IMR-90 (cell line): ENCODE measurements at regions not wholly inside any gene's neighbourhood (a gene's known extent, or its start where the extent isn't known, plus 50 kb on each side); places are given as distances from the start of the nearest gene placed in this dataset.
A peak's percentile ranks its signal among the peaks of the same experiment; 100 is the strongest.

Experiments
- ATAC-seq: fragments of 200-7000 bp; cut with Tn5 transposase; 2 replicates; pipeline ENCODE4 v1.9.1; 2020; ENCODE audit warnings: low read depth, mild to moderate bottlenecking, moderate library complexity
- BruUV-seq: library from RNA; stranded (reverse); fragments of 400-500 nt; replicated peaks from 2 replicates; lab custom pipeline; 2021; lab: Mats Ljungman, UMichigan
- CTCF ChIA-PET: fragments of 300-600 bp; formaldehyde crosslinking; extraction: SDS; loops from one replicate; lab custom pipeline; 2021; ENCODE audit warnings: antibody characterized with exemption; lab: Yijun Ruan, JAX
- POLR2A ChIA-PET: fragments of 300-600 bp; sonication (Branson Sonifier 250); formaldehyde crosslinking; loops from one replicate; lab custom pipeline; 2022; ENCODE audit warnings: antibody characterized with exemption; ENCODE audit not compliant: unreplicated experiment; lab: Charles Lee
- DNase-seq: peaks from one replicate; pipeline ENCODE4 v3.0.0; 2013
- H2AFZ ChIP-seq: replicated peaks from 2 replicates; pipeline ENCODE3; 2013; ENCODE audit warnings: low read length, mild to moderate bottlenecking; ENCODE audit not compliant: poor library complexity
- H2AK5ac ChIP-seq: 2 replicates; pipeline ENCODE4 v1.6.1; 2013; ENCODE audit warnings: low read depth, low read length, inconsistent platforms
- H2AK9ac ChIP-seq: replicated peaks from 2 replicates; pipeline ENCODE3; 2013; ENCODE audit warnings: mild to moderate bottlenecking, low read depth, low read length, moderate library complexity; ENCODE audit not compliant: poor library complexity
- H2BK120ac ChIP-seq: 2 replicates; pipeline ENCODE4 v1.6.1; 2013; ENCODE audit warnings: low read depth, low read length, inconsistent platforms
- H2BK15ac ChIP-seq: 3 replicates; pipeline ENCODE4 v1.6.1; 2013; ENCODE audit warnings: low read depth, low read length, inconsistent platforms
- H2BK20ac ChIP-seq: 2 replicates; pipeline ENCODE4 v1.6.1; 2013; ENCODE audit warnings: low read depth, mild to moderate bottlenecking, inconsistent platforms, low read length, moderate library complexity
- H2BK5ac ChIP-seq: 2 replicates; pipeline ENCODE4 v1.6.1; 2013; ENCODE audit warnings: mild to moderate bottlenecking, low read depth, low read length, inconsistent platforms; ENCODE audit not compliant: poor library complexity, severe bottlenecking
- H3K14ac ChIP-seq: replicated peaks from 2 replicates; pipeline ENCODE4 v1.6.1; 2013; ENCODE audit warnings: low read depth, low read length, inconsistent platforms
- H3K18ac ChIP-seq: 2 replicates; pipeline ENCODE4 v1.6.1; 2013; ENCODE audit warnings: low read depth, low read length, control low read depth
- H3K23ac ChIP-seq: 2 replicates; pipeline ENCODE4 v1.6.1; 2013; ENCODE audit warnings: low read depth, low read length, inconsistent platforms
- H3K27ac ChIP-seq: 2 replicates; pipeline ENCODE4 v1.5.1; 2013; ENCODE audit warnings: mild to moderate bottlenecking, control low read depth, low read length; ENCODE audit not compliant: insufficient read depth
- H3K27me3 ChIP-seq: 2 replicates; pipeline ENCODE4 v1.6.1; 2013; ENCODE audit warnings: low read length; ENCODE audit not compliant: control insufficient read depth, insufficient read depth
- H3K36me3 ChIP-seq: 2 replicates; pipeline ENCODE4 v1.6.1; 2013; ENCODE audit warnings: low read length, mixed read lengths; ENCODE audit not compliant: control insufficient read depth, insufficient read depth
- H3K4ac ChIP-seq: 2 replicates; pipeline ENCODE4 v1.6.1; 2013; ENCODE audit warnings: low read depth, low read length, inconsistent platforms
- H3K4me1 ChIP-seq: 2 replicates; pipeline ENCODE4 v1.6.1; 2013; ENCODE audit warnings: low read length, mixed read lengths; ENCODE audit not compliant: control insufficient read depth, insufficient read depth
- H3K4me2 ChIP-seq: 2 replicates; pipeline ENCODE4 v1.6.1; 2013; ENCODE audit warnings: low read depth, mild to moderate bottlenecking, control low read depth, low read length, moderate library complexity
- H3K4me3 ChIP-seq: 2 replicates; pipeline ENCODE4 v1.5.1; 2013; ENCODE audit warnings: low read depth, mild to moderate bottlenecking, control low read depth, low read length, moderate library complexity; ENCODE audit not compliant: insufficient read depth
- H3K56ac ChIP-seq: 2 replicates; pipeline ENCODE4 v1.6.1; 2013; ENCODE audit warnings: low read length, inconsistent platforms; ENCODE audit not compliant: insufficient read depth; ENCODE audit errors: extremely low read depth
- H3K79me1 ChIP-seq, 2 experiments: 2 replicates each; pipeline ENCODE4 v1.6.1; 2013; ENCODE audit warnings: low read length in 2 of 2, inconsistent platforms in 1 of 2, low read depth in 1 of 2
- H3K9ac ChIP-seq: 2 replicates; pipeline ENCODE4 v1.6.1; 2013; ENCODE audit warnings: low read depth, low read length, control low read depth
- H3K9me1 ChIP-seq: 2 replicates; pipeline ENCODE4 v1.6.1; 2013; ENCODE audit warnings: low read length, inconsistent platforms; ENCODE audit not compliant: insufficient read depth
- H3K9me3 ChIP-seq: 2 replicates; pipeline ENCODE4 v1.6.1; 2013; ENCODE audit warnings: low read length; ENCODE audit not compliant: control insufficient read depth, insufficient read depth
- H4K20me1 ChIP-seq: 2 replicates; pipeline ENCODE4 v1.6.1; 2013; ENCODE audit warnings: low read length, inconsistent platforms; ENCODE audit not compliant: insufficient read depth
- H4K5ac ChIP-seq: 2 replicates; pipeline ENCODE4 v1.6.1; 2013; ENCODE audit warnings: mild to moderate bottlenecking, low read depth, low read length, control low read depth
- H4K8ac ChIP-seq, 2 experiments: 2 replicates each; pipeline ENCODE4 v1.6.1; 2013; ENCODE audit warnings: low read depth in 2 of 2, low read length in 2 of 2, control low read depth in 1 of 2, inconsistent platforms in 1 of 2
- H4K91ac ChIP-seq: 2 replicates; pipeline ENCODE4 v1.6.1; 2013; ENCODE audit warnings: low read depth, low read length, inconsistent platforms; ENCODE audit not compliant: insufficient read depth
- BHLHE40 ChIP-seq: fragments of 150-350 bp; IDR thresholded peaks from 2 replicates; pipeline ENCODE4 v1.6.1; 2016; ENCODE audit warnings: mild to moderate bottlenecking, low read depth, low read length
- MAZ ChIP-seq: IDR thresholded peaks from 2 replicates; pipeline ENCODE4 v1.6.1; 2012; ENCODE audit warnings: low read depth, mild to moderate bottlenecking, low read length, improper control_type of control experiment, moderate library complexity, borderline replicate concordance
- MXI1 ChIP-seq: IDR thresholded peaks from 2 replicates; pipeline ENCODE4 v1.6.1; 2012; ENCODE audit warnings: low read depth, mild to moderate bottlenecking, low read length, moderate library complexity, borderline replicate concordance
- RFX5 ChIP-seq: IDR thresholded peaks from 2 replicates; pipeline ENCODE4 v1.8.0; 2012; ENCODE audit warnings: low read depth, mild to moderate bottlenecking, low read length, moderate library complexity
- WGBS, 2 experiments: methylation state at CpG; one replicate each; pipeline versions ENCODE4 v1.1.5 to v1.1.7; 2013; ENCODE audit warnings: missing lambda C conversion rate in 2 of 2; ENCODE audit not compliant: insufficient read length in 1 of 2; ENCODE audit errors: extremely low coverage in 2 of 2; 5-methylcytosine and 5-hydroxymethylcytosine counted together
- dilution Hi-C: fragments of 300-500 bp; cut with HindIII; formaldehyde crosslinking; loops from one replicate; pipeline ENCODE4 v1.14.3; 2018; ENCODE audit warnings: low sequenced_read_pairs; ENCODE audit not compliant: unreplicated experiment
- in situ Hi-C: fragments of 300-500 bp; cut with MboI; formaldehyde crosslinking; loops from 3 replicates; pipeline ENCODE4 v1.14.3; 2019; ENCODE audit warnings: low sequenced_read_pairs, inconsistent platforms, mixed read lengths
- intact Hi-C: fragments of 100-400 bp; cut with micrococcal nuclease; formaldehyde crosslinking; loops from 2 replicates; pipeline ENCODE4 v1.10.0; 2022

DNA sequence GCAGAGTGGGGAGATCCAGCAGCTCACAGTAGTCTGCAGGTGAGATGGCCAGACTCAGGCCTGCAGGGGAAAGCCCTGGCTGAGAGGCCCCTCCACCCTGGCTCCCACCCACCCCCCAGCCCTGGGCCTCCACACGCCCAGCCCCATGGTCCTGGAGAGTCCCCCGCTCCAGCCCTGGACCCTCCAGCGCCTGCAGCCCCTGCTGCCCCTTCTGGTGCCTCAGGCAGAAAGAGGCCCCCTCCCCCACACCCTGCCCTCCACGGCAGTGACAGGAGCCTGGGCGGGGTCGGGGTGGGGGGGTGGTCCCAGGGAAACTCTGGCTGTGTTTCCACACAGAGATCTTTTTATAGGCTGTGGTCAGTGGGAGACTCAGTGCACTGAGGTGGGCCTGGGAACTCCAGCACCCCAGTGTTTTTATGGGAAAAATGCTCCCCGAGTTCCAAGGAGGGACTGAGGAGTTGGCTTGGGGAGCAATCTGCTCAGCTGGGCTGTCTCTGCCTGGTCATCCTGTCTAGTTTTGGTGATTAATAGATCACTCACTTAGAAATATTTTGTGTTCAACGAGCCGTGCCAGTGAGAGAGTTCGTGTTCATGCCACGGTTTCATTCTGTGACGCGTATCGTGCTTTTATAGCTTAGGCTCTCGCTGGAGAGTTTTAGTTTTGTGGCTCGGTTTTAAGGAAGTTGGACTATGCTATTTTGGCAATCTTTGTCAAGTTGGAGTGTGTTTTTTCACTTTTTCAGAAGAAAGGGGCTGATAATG, 53.1 kb upstream of the HGFAC start:
- H2BK15ac ChIP-seq: no peak overlapping the region; the same call in 2 of the 3 replicates
- no peak for TF ChIP-seq MAZ
- no peak for TF ChIP-seq RFX5
- TF ChIP-seq MXI1: no peak
- 0 out of 2 replicates have a peak, but pooled peaks have one; percentile 12 for TF ChIP-seq BHLHE40
- H4K8ac ChIP-seq: peak overlapping the region in 1 of 2 experiments; percentile 73; a peak in 3 of 4 replicates
- H3K9me1 ChIP-seq: no peaks in the 10 kb centered on the region; the same call in 1 of the 2 replicates
- H3K18ac ChIP-seq: peak overlapping the region; percentile 55; the same call in 1 of the 2 replicates
- dilution Hi-C loops: no loop called here
- peak overlapping the region; percentile 57 for H3K4ac ChIP-seq
- H4K5ac ChIP-seq: peak overlapping the region; percentile 32; the same call in 1 of the 2 replicates
- H3K36me3 ChIP-seq: no peaks in the 10 kb centered on the region
- no CpG with 5 or more reads among the region's 16 CpGs for WGBS, 2 experiments
- ChIA-PET CTCF (interaction anchor here (0.6 kb wide), 1 partner anchor 11 kb away, joined by 3 read pairs; no protein-coding TSS in a partner anchor), POLR2A (no interaction called here)
- H3K9ac ChIP-seq: peak overlapping the region; percentile 49
- H3K23ac ChIP-seq: peak overlapping the region; percentile 71
- no peaks in the 10 kb centered on the region for H3K9me3 ChIP-seq
- H3K56ac ChIP-seq: no peak overlapping the region
- peak overlapping the region; percentile 18 for H2AFZ ChIP-seq
- peak overlapping the region; percentile 43; the same call in 1 of the 2 replicates for H2BK120ac ChIP-seq
- H2BK5ac ChIP-seq: peak overlapping the region; percentile 31
- H2AK9ac ChIP-seq: no peak overlapping the region
- BruUV-seq: no TSS peak
- peak overlapping the region; percentile 44; the same call in 1 of the 2 replicates for H2AK5ac ChIP-seq
- H4K91ac ChIP-seq: peak overlapping the region; percentile 1; the same call in 1 of the 2 replicates
- DNase-seq: peak; percentile 73
- peak; percentile 58 for ATAC-seq
- in situ Hi-C loops: no loop called here
- peaks cover 19% of the 10 kb centered on the region for H3K4me1 ChIP-seq
- peak overlapping the region; percentile 34; the same call in 1 of the 2 replicates for H3K14ac ChIP-seq
- H4K20me1 ChIP-seq: peaks cover 6% of the 10 kb centered on the region; the same call in 1 of the 2 replicates
- H2BK20ac ChIP-seq: no peak overlapping the region
- peak overlapping the region; percentile 50; the same call in 1 of the 2 replicates for H3K27ac ChIP-seq
- intact Hi-C loops: no loop called here
- peaks cover 0 to 25% of the 10 kb centered on the region in 2 experiments; a peak in 3 of 4 replicates for H3K79me1 ChIP-seq
- no peaks in the 10 kb centered on the region for H3K27me3 ChIP-seq
- peak overlapping the region; percentile 36 for H3K4me3 ChIP-seq
- peak overlapping the region; percentile 93 for H3K4me2 ChIP-seq
